ENCODE measurements at regions not wholly inside any gene's neighbourhood (a gene's known extent, or its start where the extent isn't known, plus 50 kb on each side); places are given as distances from the start of the nearest gene placed in this dataset.

GRCh38 chr7:131967216-131967730 is 410.8 kb upstream of the PODXL start:
- H3K27me3 ChIP-seq (ENCODE audit: control insufficient read depth in 5 of 5, insufficient read depth in 4 of 5, low read length in 5 of 5): no peaks in the 10 kb centered on the region

GRCh38 chr7:131964203-131964602 is 407.8 kb upstream of the PODXL start:
- Histone ChIP-seq H3K4me3 (ENCODE audit: low read depth in 1 of 5, low read length in 5 of 5) (no peak overlapping the region), H3K27me3 (ENCODE audit: control insufficient read depth in 5 of 5, insufficient read depth in 4 of 5, low read length in 5 of 5) (peaks cover 0 to 3% (median 0%) of the 10 kb centered on the region in 5 donors), H3K9me3 (ENCODE audit: control insufficient read depth in 5 of 5, low read length in 5 of 5) (no peaks in the 10 kb centered on the region), H3K36me3 (ENCODE audit: control insufficient read depth in 5 of 5, insufficient read depth in 5 of 5, low read length in 5 of 5) (no peaks in the 10 kb centered on the region), H3K9ac (ENCODE audit: low read length in 5 of 5) (no peak overlapping the region), H3K4me1 (ENCODE audit: control insufficient read depth in 5 of 5, insufficient read depth in 5 of 5, low read length in 5 of 5) (peaks cover 0 to 7% (median 0%) of the 10 kb centered on the region in 5 donors), H3K27ac (ENCODE audit: low read depth, low read length) (no peak overlapping the region)

More at GRCh38 chr7:131967216-131967730, 410.8 kb upstream of the PODXL start:
- Histone ChIP-seq H3K4me3 (ENCODE audit: low read depth in 1 of 5, low read length in 5 of 5) (no peak overlapping the region), H3K9me3 (ENCODE audit: control insufficient read depth in 5 of 5, low read length in 5 of 5) (no peaks in the 10 kb centered on the region), H3K4me1 (ENCODE audit: control insufficient read depth in 5 of 5, insufficient read depth in 5 of 5, low read length in 5 of 5) (no peaks in the 10 kb centered on the region), H3K27ac (ENCODE audit: low read depth, low read length) (no peak overlapping the region), H3K36me3 (ENCODE audit: control insufficient read depth in 5 of 5, insufficient read depth in 5 of 5, low read length in 5 of 5) (no peaks in the 10 kb centered on the region), H3K9ac (ENCODE audit: low read length in 5 of 5) (no peak overlapping the region)

- Histone ChIP-seq H3K27me3 (ENCODE audit: control insufficient read depth in 5 of 5, insufficient read depth in 4 of 5, low read length in 5 of 5) (peaks cover 0 to 3% (median 0%) of the 10 kb centered on the region in 5 donors), H3K9ac (ENCODE audit: low read length in 5 of 5) (no peak overlapping the region), H3K4me3 (ENCODE audit: low read depth in 1 of 5, low read length in 5 of 5) (no peak overlapping the region)
Observed at GRCh38 chr7:131961054-131961680, 404.7 kb upstream of the PODXL start.

GRCh38 chr7:131959106-131959812 is 402.8 kb upstream of the PODXL start:
- Histone ChIP-seq H3K9me3 (ENCODE audit: control insufficient read depth in 5 of 5, low read length in 5 of 5) (peaks cover 0 to 5% (median 0%) of the 10 kb centered on the region in 5 donors), H3K4me1 (ENCODE audit: control insufficient read depth in 5 of 5, insufficient read depth in 5 of 5, low read length in 5 of 5) (peaks cover 0 to 7% (median 0%) of the 10 kb centered on the region in 5 donors), H3K9ac (ENCODE audit: low read length in 5 of 5) (no peak overlapping the region), H3K4me3 (ENCODE audit: low read depth in 1 of 5, low read length in 5 of 5) (no peak overlapping the region), H3K27me3 (ENCODE audit: control insufficient read depth in 5 of 5, insufficient read depth in 4 of 5, low read length in 5 of 5) (peaks cover 0 to 3% (median 0%) of the 10 kb centered on the region in 5 donors), H3K27ac (ENCODE audit: low read depth, low read length) (no peak overlapping the region), H3K36me3 (ENCODE audit: control insufficient read depth in 5 of 5, insufficient read depth in 5 of 5, low read length in 5 of 5) (no peaks in the 10 kb centered on the region)

More at GRCh38 chr7:131961054-131961680, 404.7 kb upstream of the PODXL start:
- Histone ChIP-seq H3K27ac (ENCODE audit: low read depth, low read length) (no peak overlapping the region), H3K36me3 (ENCODE audit: control insufficient read depth in 5 of 5, insufficient read depth in 5 of 5, low read length in 5 of 5) (no peaks in the 10 kb centered on the region), H3K9me3 (ENCODE audit: control insufficient read depth in 5 of 5, low read length in 5 of 5) (peaks cover 0 to 5% (median 0%) of the 10 kb centered on the region in 5 donors), H3K4me1 (ENCODE audit: control insufficient read depth in 5 of 5, insufficient read depth in 5 of 5, low read length in 5 of 5) (peaks cover 0 to 7% (median 0%) of the 10 kb centered on the region in 5 donors)

- H3K36me3 ChIP-seq (ENCODE audit: control insufficient read depth in 5 of 5, insufficient read depth in 5 of 5, low read length in 5 of 5): no peaks in the 10 kb centered on the region
- no peak overlapping the region for H3K27ac ChIP-seq (ENCODE audit: low read depth, low read length)
- no peak overlapping the region for H3K4me3 ChIP-seq (ENCODE audit: low read depth in 1 of 5, low read length in 5 of 5)
- peaks cover 0 to 7% (median 0%) of the 10 kb centered on the region in 5 donors for H3K4me1 ChIP-seq (ENCODE audit: control insufficient read depth in 5 of 5, insufficient read depth in 5 of 5, low read length in 5 of 5)
- no peak overlapping the region for H3K9ac ChIP-seq (ENCODE audit: low read length in 5 of 5)
- H3K9me3 ChIP-seq (ENCODE audit: control insufficient read depth in 5 of 5, low read length in 5 of 5): peaks cover 0 to 5% (median 0%) of the 10 kb centered on the region in 5 donors
- H3K27me3 ChIP-seq (ENCODE audit: control insufficient read depth in 5 of 5, insufficient read depth in 4 of 5, low read length in 5 of 5): peaks cover 0 to 3% (median 0%) of the 10 kb centered on the region in 5 donors
Observed at GRCh38 chr7:131957338-131958020, 401.1 kb upstream of the PODXL start.

- peaks cover 0 to 5% (median 0%) of the 10 kb centered on the region in 5 donors for H3K9me3 ChIP-seq (ENCODE audit: control insufficient read depth in 5 of 5, low read length in 5 of 5)
Observed at GRCh38 chr7:131956864-131957263, 400.4 kb upstream of the PODXL start.

GRCh38 chr7:131955679-131956078 is 399.3 kb upstream of the PODXL start:
- Histone ChIP-seq H3K36me3 (ENCODE audit: control insufficient read depth in 5 of 5, insufficient read depth in 5 of 5, low read length in 5 of 5) (no peaks in the 10 kb centered on the region), H3K27me3 (ENCODE audit: control insufficient read depth in 5 of 5, insufficient read depth in 4 of 5, low read length in 5 of 5) (no peaks in the 10 kb centered on the region), H3K4me3 (ENCODE audit: low read depth in 1 of 5, low read length in 5 of 5) (no peak overlapping the region), H3K27ac (ENCODE audit: low read depth, low read length) (no peak overlapping the region), H3K9ac (ENCODE audit: low read length in 5 of 5) (no peak overlapping the region), H3K9me3 (ENCODE audit: control insufficient read depth in 5 of 5, low read length in 5 of 5) (peaks cover 0 to 10% (median 5%) of the 10 kb centered on the region in 5 donors), H3K4me1 (ENCODE audit: control insufficient read depth in 5 of 5, insufficient read depth in 5 of 5, low read length in 5 of 5) (peaks cover 0 to 7% (median 0%) of the 10 kb centered on the region in 5 donors)

More at GRCh38 chr7:131956864-131957263, 400.4 kb upstream of the PODXL start:
- no peak overlapping the region for H3K4me3 ChIP-seq (ENCODE audit: low read depth in 1 of 5, low read length in 5 of 5)
- H3K27me3 ChIP-seq (ENCODE audit: control insufficient read depth in 5 of 5, insufficient read depth in 4 of 5, low read length in 5 of 5): peaks cover 0 to 3% (median 0%) of the 10 kb centered on the region in 5 donors
- H3K4me1 ChIP-seq (ENCODE audit: control insufficient read depth in 5 of 5, insufficient read depth in 5 of 5, low read length in 5 of 5): peaks cover 0 to 7% (median 0%) of the 10 kb centered on the region in 5 donors
- H3K36me3 ChIP-seq (ENCODE audit: control insufficient read depth in 5 of 5, insufficient read depth in 5 of 5, low read length in 5 of 5): no peaks in the 10 kb centered on the region
- H3K27ac ChIP-seq (ENCODE audit: low read depth, low read length): no peak overlapping the region
- H3K9ac ChIP-seq (ENCODE audit: low read length in 5 of 5): no peak overlapping the region

- H3K9me3 ChIP-seq (ENCODE audit: control insufficient read depth in 5 of 5, low read length in 5 of 5): peaks cover 0 to 10% (median 5%) of the 10 kb centered on the region in 5 donors
- no peak overlapping the region for H3K4me3 ChIP-seq (ENCODE audit: low read depth in 1 of 5, low read length in 5 of 5)
- no peaks in the 10 kb centered on the region for H3K36me3 ChIP-seq (ENCODE audit: control insufficient read depth in 5 of 5, insufficient read depth in 5 of 5, low read length in 5 of 5)
- no peak overlapping the region for H3K9ac ChIP-seq (ENCODE audit: low read length in 5 of 5)
- H3K4me1 ChIP-seq (ENCODE audit: control insufficient read depth in 5 of 5, insufficient read depth in 5 of 5, low read length in 5 of 5): peaks cover 0 to 7% (median 2%) of the 10 kb centered on the region in 5 donors
- no peak overlapping the region for H3K27ac ChIP-seq (ENCODE audit: low read depth, low read length)
- H3K27me3 ChIP-seq (ENCODE audit: control insufficient read depth in 5 of 5, insufficient read depth in 4 of 5, low read length in 5 of 5): peaks cover 0 to 5% (median 0%) of the 10 kb centered on the region in 5 donors
Observed at GRCh38 chr7:131953184-131953583, 396.8 kb upstream of the PODXL start.

GRCh38 chr7:131952365-131952764 is 395.9 kb upstream of the PODXL start:
- Histone ChIP-seq H3K4me3 (ENCODE audit: low read depth in 1 of 5, low read length in 5 of 5) (no peak overlapping the region), H3K27me3 (ENCODE audit: control insufficient read depth in 5 of 5, insufficient read depth in 4 of 5, low read length in 5 of 5) (peaks cover 0 to 5% (median 0%) of the 10 kb centered on the region in 5 donors), H3K27ac (ENCODE audit: low read depth, low read length) (no peak overlapping the region), H3K9ac (ENCODE audit: low read length in 5 of 5) (no peak overlapping the region), H3K4me1 (ENCODE audit: control insufficient read depth in 5 of 5, insufficient read depth in 5 of 5, low read length in 5 of 5) (peaks cover 0 to 12% (median 5%) of the 10 kb centered on the region in 5 donors), H3K36me3 (ENCODE audit: control insufficient read depth in 5 of 5, insufficient read depth in 5 of 5, low read length in 5 of 5) (no peaks in the 10 kb centered on the region), H3K9me3 (ENCODE audit: control insufficient read depth in 5 of 5, low read length in 5 of 5) (peaks cover 0 to 10% (median 5%) of the 10 kb centered on the region in 5 donors)

Measured in subcutaneous abdominal adipose tissue (tissue), 5 donors.